ENCODE measurements at regions not wholly inside any gene's neighbourhood (a gene's known extent, or its start where the extent isn't known, plus 50 kb on each side); places are given as distances from the start of the nearest gene placed in this dataset.
"Not testable (repeated sequence)": the region's sequence is repeated elsewhere in the genome, so short reads cannot be mapped to it uniquely, and the experiment has no call there.

DNA sequence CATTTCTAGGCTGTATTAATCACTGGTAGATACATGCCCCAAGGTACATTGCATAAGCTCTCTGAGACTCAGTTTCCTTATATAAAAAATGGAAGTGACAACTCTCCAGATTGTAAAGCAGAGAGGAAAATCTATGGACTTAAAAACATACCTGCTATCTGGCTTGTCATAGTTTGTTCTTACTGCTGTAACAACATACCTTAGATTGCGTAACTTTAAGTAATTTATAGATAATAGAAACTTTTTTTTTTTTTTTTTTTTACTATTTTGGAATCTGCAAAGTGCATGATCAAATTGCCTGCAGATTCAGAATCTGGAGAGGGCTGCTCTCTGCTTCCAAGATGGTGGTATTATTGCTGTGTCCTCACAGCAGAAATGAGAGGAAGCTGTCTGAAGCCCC is 827.7 kb upstream of the BRINP3 start:
- no peak for DNase-seq (ENCODE audit: low read depth in 4 of 4, low spot score in 2 of 4)

DNA sequence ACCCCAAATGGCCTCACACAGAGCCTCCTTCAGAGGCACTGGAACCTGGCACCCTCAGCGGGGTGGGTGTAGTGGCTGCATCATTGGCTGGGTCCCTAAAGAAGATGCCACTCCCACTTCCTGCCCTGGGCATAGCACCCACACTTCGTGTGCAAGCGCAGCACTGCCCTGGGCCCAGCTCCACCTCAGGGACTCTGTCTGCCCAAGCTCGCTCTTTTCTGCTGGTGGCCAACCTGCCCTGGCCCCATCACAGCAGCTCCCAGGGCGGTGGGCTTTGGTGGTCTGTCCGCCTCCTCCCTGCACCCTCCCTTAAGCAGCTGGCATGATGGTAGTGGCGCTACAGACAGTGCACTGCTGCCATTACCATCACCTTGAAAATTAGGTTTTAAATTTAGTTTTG is 829.3 kb upstream of the BRINP3 start:
- no peak for DNase-seq (ENCODE audit: low read depth in 4 of 4, low spot score in 2 of 4)

- DNase-seq (ENCODE audit: low read depth in 4 of 4, low spot score in 2 of 4), result no peak
These were observed 838.2 kb upstream of the RGS18 start for GRCh38 chr1:191320062-191320461.

DNA sequence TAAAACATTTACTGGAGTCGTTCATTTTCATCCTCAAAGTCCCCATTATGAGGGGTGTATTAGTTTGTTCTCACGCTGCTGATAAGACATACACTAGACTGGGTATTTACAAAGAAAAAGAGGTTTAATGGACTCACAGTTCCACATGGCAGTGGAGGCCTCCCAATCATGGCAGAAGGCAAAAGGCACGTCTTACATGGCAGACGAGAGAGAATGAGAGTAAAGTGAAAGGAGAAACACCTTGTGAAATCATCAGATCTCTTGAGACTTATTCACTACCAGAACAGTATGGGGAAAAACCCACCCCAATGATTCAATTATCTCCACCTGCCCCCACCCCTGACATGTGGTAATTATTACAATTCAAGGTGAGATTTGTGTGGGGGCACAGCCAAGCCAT is 830.4 kb upstream of the RGS18 start:
- no peak for DNase-seq (ENCODE audit: low read depth in 4 of 4, low spot score in 2 of 4)

- no peak for DNase-seq (ENCODE audit: low read depth in 4 of 4, low spot score in 2 of 4)
These were observed 814.4 kb upstream of the RGS18 start for GRCh38 chr1:191343816-191344215.

DNA sequence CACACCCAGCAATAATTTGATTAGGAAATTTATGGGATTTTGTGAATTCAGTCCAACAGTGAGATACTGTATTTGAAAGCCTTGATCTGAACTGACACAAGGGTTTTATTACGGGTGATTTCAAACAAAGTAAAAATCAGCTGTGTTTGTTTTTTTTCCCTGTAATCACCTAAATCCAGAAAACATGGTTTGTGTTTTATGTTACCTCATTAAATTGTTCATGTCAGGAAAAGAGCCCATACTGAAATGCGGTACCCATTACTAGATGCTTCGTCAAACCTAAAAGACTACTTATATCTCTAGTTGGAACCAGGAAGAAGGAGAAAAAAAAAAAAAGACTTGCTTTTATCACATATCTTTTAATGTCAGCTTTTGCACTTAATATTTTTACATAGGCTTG is 811.9 kb upstream of the RGS18 start:
- no peak for DNase-seq (ENCODE audit: low read depth in 4 of 4, low spot score in 2 of 4)

DNA sequence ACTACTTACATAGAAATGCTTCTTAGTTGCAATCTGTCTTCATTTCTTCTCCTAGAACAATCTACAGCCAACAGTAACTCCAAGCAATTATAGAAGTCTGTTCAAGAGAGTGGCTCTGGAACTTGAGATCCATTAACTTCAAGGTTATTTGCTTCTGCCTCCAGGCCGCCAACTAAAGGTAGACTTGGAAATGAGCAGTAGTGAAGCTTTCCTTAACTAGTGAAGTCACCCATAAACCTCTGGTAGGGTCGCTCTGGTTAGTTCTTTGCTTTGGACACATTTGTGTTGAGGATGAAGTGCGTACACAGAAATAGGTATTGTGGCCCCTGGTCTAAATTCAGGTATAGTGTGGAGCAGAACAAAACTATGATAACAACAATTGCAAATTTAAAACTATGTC is 809.9 kb upstream of the RGS18 start:
- DNase-seq (ENCODE audit: low read depth in 4 of 4, low spot score in 2 of 4), result no peak

- no peak for DNase-seq (ENCODE audit: low read depth in 4 of 4, low spot score in 2 of 4)
These were observed 807.3 kb upstream of the RGS18 start for GRCh38 chr1:191350938-191351337.

DNA sequence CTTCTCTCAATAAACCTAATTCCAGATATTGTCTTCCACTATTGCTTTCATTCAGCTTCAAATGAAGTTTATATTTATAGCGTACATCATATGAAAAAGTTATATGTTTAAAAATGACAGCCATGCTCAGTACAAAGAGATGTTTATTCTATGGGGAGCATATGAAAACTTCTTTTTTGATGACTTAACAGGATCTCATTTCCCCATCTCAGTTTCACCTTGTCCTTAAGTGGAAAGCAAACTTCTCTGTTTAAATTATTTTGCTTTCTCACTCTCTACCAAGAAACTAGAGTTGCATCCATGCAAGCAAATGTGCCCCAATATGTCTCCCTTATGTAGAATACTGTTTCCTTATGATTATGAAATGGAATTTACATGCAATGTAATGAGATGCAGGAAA is 799.5 kb upstream of the RGS18 start:
- DNase-seq (ENCODE audit: low read depth in 4 of 4, low spot score in 2 of 4), result no peak

GRCh38 chr1:191366686-191367085 is 791.6 kb upstream of the RGS18 start:
- no peak for DNase-seq (ENCODE audit: low read depth in 4 of 4, low spot score in 2 of 4)

GRCh38 chr1:191368891-191369654 is 789.2 kb upstream of the RGS18 start:
- DNase-seq (ENCODE audit: low read depth in 4 of 4, low spot score in 2 of 4), result no peak

DNA sequence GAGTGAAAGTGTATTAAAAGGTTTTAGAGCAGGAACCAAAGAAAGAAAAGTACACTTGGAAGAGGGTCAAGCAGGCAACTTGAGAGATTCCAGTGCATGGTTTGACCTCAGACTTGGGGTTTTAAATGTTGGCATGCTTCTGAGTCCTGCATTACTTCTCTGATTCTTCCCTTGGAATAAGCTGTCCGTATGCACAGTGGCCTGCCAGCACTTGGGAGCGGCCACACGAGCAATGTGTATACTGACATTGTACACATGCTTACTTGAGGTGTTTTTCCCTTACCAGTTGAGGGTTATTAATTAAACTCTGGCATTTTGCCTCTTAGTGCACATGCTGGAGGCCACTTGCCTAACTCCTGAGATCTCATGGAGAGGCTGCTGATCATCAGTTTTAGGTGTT is 786.6 kb upstream of the RGS18 start:
- DNase-seq (ENCODE audit: low read depth in 4 of 4, low spot score in 2 of 4), result no peak

- DNase-seq (ENCODE audit: low read depth in 4 of 4, low spot score in 2 of 4), result no peak
These were observed 770.0 kb upstream of the RGS18 start for GRCh38 chr1:191388283-191388682.

GRCh38 chr1:191396622-191397021 is 761.6 kb upstream of the RGS18 start:
- no peak for DNase-seq (ENCODE audit: low read depth in 4 of 4, low spot score in 2 of 4)

DNA sequence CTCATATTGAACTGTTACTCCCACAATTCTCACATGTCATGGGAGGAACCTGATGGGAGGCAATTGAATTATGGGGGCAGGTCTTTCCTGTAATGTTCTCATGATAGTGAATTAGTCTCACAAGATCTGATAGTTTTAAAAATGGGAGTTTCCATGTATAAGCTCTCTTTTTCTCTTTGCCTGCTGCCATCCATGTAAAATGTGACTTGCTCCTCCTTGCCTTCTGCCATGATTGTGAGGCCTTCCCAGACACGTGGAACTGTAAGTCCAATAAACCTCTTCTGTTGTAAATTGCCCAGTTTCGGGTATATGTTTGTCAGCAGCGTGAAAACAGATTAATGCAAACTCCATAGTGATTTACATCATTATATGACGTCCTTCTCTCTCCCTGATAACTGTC is 759.7 kb upstream of the RGS18 start:
- no peak for DNase-seq (ENCODE audit: low read depth in 4 of 4, low spot score in 2 of 4)

- DNase-seq (ENCODE audit: low read depth in 4 of 4, low spot score in 2 of 4), result no peak
These were observed 752.8 kb upstream of the RGS18 start for GRCh38 chr1:191405417-191405816.

GRCh38 chr1:191414981-191415640 is 743.2 kb upstream of the RGS18 start:
- no peak for DNase-seq (ENCODE audit: low read depth in 4 of 4, low spot score in 2 of 4)

- DNase-seq (ENCODE audit: low read depth in 4 of 4, low spot score in 2 of 4), result no peak
These were observed 738.4 kb upstream of the RGS18 start for GRCh38 chr1:191419842-191420241.

DNA sequence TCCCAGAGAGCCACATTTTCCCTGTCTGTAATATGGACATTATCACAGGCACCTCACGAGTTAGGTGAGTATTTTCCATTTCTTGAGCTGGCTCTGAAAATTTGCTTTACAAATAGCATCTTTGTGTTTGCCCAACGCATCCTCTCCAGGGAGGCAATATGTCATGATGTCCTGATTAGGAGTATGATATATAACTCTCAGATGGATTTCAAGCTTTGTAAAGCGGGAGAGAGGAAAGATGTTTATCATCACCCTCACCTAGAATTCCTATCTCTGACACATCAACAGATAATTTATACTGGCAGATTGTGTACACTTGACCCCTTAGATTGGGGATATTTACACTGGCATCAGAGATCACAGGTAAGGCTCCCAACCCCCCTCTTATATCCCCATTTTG is 730.7 kb upstream of the RGS18 start:
- no peak for DNase-seq (ENCODE audit: low read depth in 4 of 4, low spot score in 2 of 4)

DNA sequence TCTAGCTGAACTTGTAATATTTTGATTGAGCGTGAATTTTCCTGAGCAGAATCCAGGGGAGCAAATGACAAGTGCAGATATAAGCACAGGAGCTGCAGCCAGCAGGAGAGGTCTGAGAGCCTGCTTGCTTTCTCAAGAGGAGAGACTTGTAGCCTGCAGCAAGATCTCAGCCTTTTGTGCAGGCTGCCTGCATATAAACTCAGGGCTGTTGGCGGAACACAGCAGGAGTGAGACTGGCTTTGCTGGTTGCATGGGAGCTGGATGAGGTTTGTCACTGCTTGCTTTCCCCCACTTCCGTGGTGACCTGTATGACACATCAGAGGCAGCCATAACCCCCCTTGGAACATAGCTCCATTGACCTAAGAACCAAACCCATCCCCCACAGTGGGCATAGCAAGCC is 725.4 kb upstream of the RGS18 start:
- DNase-seq (ENCODE audit: low read depth in 4 of 4, low spot score in 2 of 4), result no peak

GRCh38 chr1:191438979-191439378 is 719.3 kb upstream of the RGS18 start:
- DNase-seq (ENCODE audit: low read depth in 4 of 4, low spot score in 2 of 4), result no peak

- DNase-seq (ENCODE audit: low read depth in 4 of 4, low spot score in 2 of 4), result not testable (repeated sequence)
These were observed 710.0 kb upstream of the RGS18 start for GRCh38 chr1:191448279-191448678.

- DNase-seq (ENCODE audit: low read depth in 4 of 4, low spot score in 2 of 4), result no peak
These were observed 705.7 kb upstream of the RGS18 start for GRCh38 chr1:191452586-191452985.

Data from left renal cortex interstitium (tissue), 4 donors.